ENCODE measurements at regions not wholly inside any gene's neighbourhood (a gene's known extent, or its start where the extent isn't known, plus 50 kb on each side); places are given as distances from the start of the nearest gene placed in this dataset.

GRCh38 chr20:20931632-20932031, 174.5 kb downstream of the LINC00237 start:
- DNase-seq = no peak
- H3K27me3 ChIP-seq (ENCODE audit: low read depth) = peaks cover 36% of the 10 kb centered on the region
- intact Hi-C loops (cut with micrococcal nuclease) = no loop called here
- H3K4me3 ChIP-seq = no peak overlapping the region
- no peaks in the 10 kb centered on the region for H3K4me1 ChIP-seq
- TF ChIP-seq CTCF (IDR thresholded peaks at IDR 0.05; ENCODE audit: borderline replicate concordance) = no peak
- H3K27ac ChIP-seq (replicated peaks) = no peak overlapping the region
- H3K9me3 ChIP-seq (replicated peaks) = no peaks in the 10 kb centered on the region
- H3K36me3 ChIP-seq = no peaks in the 10 kb centered on the region

- no peaks in the 10 kb centered on the region for H3K9me3 ChIP-seq (replicated peaks)
- H3K27me3 ChIP-seq (ENCODE audit: low read depth) = peaks cover 36% of the 10 kb centered on the region
- no peaks in the 10 kb centered on the region for H3K4me1 ChIP-seq
- no peaks in the 10 kb centered on the region for H3K36me3 ChIP-seq
- DNase-seq = no peak
- no peak overlapping the region for H3K27ac ChIP-seq (replicated peaks)
- no peak for TF ChIP-seq CTCF (IDR thresholded peaks at IDR 0.05; ENCODE audit: borderline replicate concordance)
- no peak overlapping the region for H3K4me3 ChIP-seq
- intact Hi-C loops (cut with micrococcal nuclease) = no loop called here
Observed at GRCh38 chr20:20931024-20931423, 175.1 kb downstream of the LINC00237 start.

- intact Hi-C loops (cut with micrococcal nuclease) = no loop called here
- H3K4me3 ChIP-seq = no peak overlapping the region
- H3K36me3 ChIP-seq = no peaks in the 10 kb centered on the region
- no peak for DNase-seq
- no peaks in the 10 kb centered on the region for H3K9me3 ChIP-seq (replicated peaks)
- TF ChIP-seq CTCF (IDR thresholded peaks at IDR 0.05; ENCODE audit: borderline replicate concordance) = no peak
- H3K27me3 ChIP-seq (ENCODE audit: low read depth) = peaks cover 36% of the 10 kb centered on the region
- no peaks in the 10 kb centered on the region for H3K4me1 ChIP-seq
- H3K27ac ChIP-seq (replicated peaks) = no peak overlapping the region
Observed at GRCh38 chr20:20930500-20930899, 175.7 kb downstream of the LINC00237 start.

- Histone ChIP-seq H3K27ac (replicated peaks) (no peak overlapping the region), H3K36me3 (no peaks in the 10 kb centered on the region), H3K9me3 (replicated peaks) (no peaks in the 10 kb centered on the region), H3K27me3 (ENCODE audit: low read depth) (peaks cover 27% of the 10 kb centered on the region), H3K4me3 (no peak overlapping the region), H3K4me1 (no peaks in the 10 kb centered on the region)
- no peak for DNase-seq
- intact Hi-C loops (cut with micrococcal nuclease) = no loop called here
- no peak for TF ChIP-seq CTCF (IDR thresholded peaks at IDR 0.05; ENCODE audit: borderline replicate concordance)
Observed at GRCh38 chr20:20929341-20929740, 176.8 kb downstream of the LINC00237 start.

- DNase-seq = no peak
- Histone ChIP-seq H3K27ac (replicated peaks) (no peak overlapping the region), H3K4me3 (no peak overlapping the region), H3K36me3 (no peaks in the 10 kb centered on the region), H3K27me3 (ENCODE audit: low read depth) (peaks cover 13% of the 10 kb centered on the region), H3K4me1 (no peaks in the 10 kb centered on the region), H3K9me3 (replicated peaks) (no peaks in the 10 kb centered on the region)
- intact Hi-C loops (cut with micrococcal nuclease) = no loop called here
- no peak for TF ChIP-seq CTCF (IDR thresholded peaks at IDR 0.05; ENCODE audit: borderline replicate concordance)
Observed at GRCh38 chr20:20926222-20926905, 179.8 kb downstream of the LINC00237 start.
